Inflammatory macrophage treated with lipopolysaccharide for 1 hour (primary cell): ENCODE measurements at regions not wholly inside any gene's neighbourhood (a gene's known extent, or its start where the extent isn't known, plus 50 kb on each side); places are given as distances from the start of the nearest gene placed in this dataset.
"Not testable (repeated sequence)": the region's sequence is repeated elsewhere in the genome, so short reads cannot be mapped to it uniquely, and the experiment has no call there.

Experiments
- DNase-seq, 2 donors: peaks; one replicate each; pipeline ENCODE4 v3.0.0-alpha.2; 2020 to 2022

DNA sequence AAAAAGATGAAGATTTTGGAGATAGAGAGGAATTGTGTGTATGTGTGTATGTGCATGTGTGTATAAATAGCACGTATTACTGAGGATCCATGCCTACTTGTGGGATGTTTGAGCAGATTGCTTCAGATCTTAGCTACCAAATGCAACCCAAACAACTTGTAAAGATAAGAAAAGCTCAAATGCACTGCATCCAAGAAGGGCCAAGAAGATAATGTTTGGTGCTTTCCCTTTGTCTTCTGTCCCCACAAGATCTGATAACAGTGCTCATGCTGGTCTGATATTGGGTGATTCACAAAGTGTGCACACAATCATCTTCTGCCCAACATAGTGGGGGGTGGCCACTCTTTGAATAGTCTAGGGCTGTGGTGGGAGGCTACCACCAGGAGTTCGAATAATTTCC, 284.8 kb upstream of the CYRIA start:
- no peak for DNase-seq

DNA sequence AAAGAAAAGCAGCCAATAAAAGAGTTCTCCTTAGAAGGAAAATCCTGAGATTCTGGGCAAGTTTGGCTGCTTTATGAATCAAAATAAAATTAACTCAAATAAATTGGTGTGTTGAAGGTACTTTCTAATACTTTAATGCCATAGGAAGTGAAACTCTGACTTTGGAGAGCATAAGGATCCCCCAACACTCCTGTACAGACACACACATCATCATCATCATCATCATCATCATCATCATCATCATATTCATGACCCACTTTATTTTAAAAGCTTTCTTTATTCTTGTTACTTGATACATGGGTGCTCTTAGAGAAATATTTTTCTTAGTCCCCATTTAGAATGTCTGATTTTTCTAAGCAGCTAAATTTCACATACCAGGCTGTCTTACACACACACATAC, 283.1 kb upstream of the CYRIA start:
- DNase-seq: no peak

DNA sequence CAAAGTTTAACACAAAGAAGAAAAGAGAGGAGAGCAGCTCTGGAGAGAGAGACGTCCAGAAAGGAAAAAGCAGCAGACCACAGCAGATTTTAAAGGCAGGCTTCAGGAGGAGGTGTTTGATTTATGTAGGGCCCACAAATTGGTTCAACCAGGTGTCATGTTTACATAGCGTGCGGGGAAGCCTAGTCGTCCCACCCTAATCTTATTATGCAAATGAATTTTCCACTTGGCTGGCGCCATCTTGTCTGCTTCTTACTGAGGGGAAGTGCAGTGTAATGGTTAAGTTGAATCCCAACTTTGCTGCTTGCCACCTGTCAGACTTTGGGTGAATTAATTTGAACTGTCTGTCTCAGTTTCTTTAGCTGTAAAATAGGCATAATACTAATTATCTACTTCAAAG, 282.4 kb upstream of the CYRIA start:
- DNase-seq: no peak

DNA sequence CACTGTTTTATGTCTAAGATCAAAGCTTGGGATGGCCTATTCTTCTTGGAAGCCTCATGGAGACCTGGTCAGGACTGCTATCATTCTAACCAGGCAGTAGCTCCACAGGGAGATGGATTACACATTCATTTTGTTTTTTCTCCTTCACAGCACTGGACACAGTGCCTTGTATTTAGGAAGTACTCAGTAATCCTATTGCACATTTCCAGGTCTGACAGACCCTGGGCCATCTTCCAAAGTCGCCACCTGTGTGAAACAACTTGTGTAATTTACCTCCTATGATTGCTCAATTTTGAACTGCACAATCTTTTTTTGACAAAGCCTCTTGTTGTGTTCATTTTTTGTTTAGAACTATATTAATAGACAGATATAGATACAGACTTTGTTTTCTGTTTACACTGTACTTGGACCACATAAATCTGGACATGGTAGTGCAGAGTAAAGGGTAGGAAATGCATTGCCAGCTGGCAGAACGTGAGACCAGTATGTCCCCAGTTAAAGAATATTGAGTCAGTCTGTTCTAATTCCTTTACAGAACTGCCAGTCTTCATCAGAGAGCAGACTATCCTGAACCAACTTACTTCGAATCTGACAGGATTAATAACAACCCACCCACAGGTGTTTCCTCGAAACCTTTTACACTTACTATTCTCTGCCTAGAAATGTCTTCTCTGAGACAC, 277.8 kb upstream of the CYRIA start:
- no peak for DNase-seq

- no peak for DNase-seq
These were observed 274.6 kb upstream of the CYRIA start for GRCh38 chr2:16940214-16940613.

DNA sequence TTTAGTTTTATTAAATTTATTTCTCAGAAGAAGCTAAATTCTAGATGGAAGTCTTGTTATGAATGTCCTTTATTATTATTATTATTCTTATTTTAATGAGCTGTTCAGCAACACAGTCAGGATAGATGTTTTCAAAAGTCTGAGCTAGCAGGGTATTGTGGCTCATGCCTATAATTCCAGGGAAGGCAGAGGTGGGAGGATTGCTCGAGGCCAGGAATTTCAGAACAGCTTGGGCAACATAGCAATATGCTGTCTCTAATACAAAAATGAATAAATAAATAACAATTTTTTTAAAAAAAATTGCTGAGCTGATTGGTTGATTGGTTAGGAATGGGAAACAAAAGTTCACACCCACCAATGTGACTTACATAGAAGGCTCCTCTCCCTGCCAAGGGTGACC, 274.1 kb upstream of the CYRIA start:
- no peak for DNase-seq

- DNase-seq: no peak
These were observed 267.7 kb upstream of the CYRIA start for GRCh38 chr2:16933355-16933754.

DNA sequence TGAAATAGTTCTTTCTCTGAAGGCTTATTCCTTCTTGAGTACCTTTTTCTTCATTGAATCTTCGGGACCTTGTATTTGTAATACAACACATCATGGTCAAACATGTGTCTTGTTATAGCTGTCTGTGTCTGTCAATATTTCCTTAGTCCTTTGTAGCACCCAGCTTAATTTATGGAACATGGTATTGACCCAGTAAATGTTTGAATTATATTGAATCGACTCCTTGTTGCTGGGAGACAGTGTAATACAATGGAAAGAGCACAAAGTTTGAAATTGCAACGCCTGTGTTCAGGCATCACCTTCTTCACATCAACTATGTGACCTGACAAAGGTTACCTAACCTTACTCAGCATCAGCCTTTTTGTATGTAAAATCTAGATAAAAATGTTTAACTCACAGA, 267.2 kb upstream of the CYRIA start:
- no peak for DNase-seq

GRCh38 chr2:16931441-16931840, 265.8 kb upstream of the CYRIA start:
- DNase-seq: no peak

DNA sequence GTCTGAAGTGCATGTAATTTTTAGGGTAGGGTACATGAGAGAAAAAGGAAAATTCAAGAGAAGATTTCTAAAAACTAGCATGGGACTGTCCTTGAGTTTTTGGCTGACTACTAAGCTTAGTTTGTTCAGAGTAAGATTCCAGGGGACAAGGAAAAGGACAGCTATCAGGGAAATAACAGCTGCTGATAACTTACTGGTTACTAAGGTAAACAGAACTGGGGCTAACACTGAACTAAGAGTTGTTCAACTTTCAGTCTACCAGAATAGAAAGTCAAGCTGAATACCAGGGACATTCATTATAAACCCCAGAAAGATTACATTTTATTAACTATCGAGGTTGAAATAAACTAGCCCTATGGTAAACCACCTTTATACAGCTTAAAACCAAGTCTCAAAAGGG, 261.8 kb upstream of the CYRIA start:
- DNase-seq: no peak

- no peak for DNase-seq
These were observed 259.5 kb upstream of the CYRIA start for GRCh38 chr2:16925145-16925544.

- not testable (repeated sequence) for DNase-seq
These were observed 249.7 kb upstream of the CYRIA start for GRCh38 chr2:16915341-16915755.

GRCh38 chr2:16911746-16912145, 246.1 kb upstream of the CYRIA start:
- peak; percentile 65 to 89 for DNase-seq

DNA sequence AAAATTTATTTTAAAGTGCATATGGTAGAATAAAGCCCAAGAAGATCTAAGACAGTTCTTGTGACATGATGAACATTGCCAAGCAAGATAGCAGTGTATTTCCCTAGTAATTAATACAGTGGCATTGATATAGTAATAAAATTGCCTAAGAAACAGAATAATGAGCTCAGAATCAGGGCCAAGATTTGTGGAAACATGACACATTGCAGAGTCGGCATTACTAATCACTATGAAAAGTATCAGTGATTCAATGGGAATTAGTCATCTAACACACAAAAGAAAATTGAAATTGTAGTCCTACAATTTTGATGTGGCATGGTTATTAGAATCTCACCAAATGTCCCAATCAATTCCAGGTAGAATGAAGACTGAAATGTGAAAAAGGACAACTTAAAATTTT, 243.0 kb upstream of the CYRIA start:
- peak; percentile 31 to 42 for DNase-seq

DNA sequence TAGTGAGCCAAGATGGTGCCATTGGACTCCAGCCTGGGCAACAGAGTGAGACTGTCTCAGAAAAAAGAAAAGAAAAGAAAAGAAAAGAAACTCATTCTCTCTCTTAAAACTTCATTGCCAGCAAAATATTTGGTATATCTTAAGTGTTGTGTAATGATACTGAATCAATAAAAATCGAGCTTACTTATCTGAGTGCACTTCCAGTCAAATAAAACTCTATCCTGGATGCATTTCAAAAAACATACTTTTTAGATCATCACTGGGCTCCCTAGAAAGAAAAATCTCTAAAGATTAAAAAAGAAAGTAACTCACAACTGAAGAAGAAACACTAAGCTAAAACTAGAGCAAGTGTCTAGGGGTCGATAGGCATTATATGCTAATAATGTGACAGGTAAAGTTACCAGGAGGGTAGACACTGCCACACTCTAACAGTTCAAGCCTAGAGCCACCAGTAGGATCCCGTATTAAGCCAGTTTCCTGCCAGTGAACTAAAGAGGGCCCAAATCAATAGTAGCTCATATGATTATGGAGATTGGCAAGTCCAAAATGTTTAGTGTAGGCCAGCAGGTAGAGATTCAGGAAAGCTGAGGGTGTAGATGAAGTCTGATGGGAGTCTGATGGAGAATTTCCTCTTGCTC, 242.1 kb upstream of the CYRIA start:
- no peak for DNase-seq

DNA sequence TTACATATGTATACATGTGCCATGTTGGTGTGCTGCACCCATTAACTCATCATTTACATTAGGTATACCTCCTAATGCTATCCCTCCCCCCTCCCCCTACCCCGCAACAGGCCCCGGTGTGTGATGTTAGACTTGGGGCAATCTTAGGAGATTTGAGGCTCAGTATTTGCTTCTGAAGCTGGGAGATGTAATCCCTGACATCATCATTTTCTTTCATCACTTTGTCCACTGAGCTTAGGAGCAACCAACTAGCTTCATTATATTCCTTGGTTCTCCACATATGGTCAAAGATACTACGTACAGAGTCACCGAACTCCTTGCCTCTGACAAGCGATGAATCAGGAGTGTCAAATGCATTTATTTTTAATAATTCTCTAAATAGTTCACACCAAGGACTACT, 239.7 kb upstream of the CYRIA start:
- not testable (repeated sequence) for DNase-seq

- DNase-seq: peak; percentile 17 to 68
These were observed 234.9 kb upstream of the CYRIA start for GRCh38 chr2:16900405-16901025.

- DNase-seq: no peak
These were observed 234.3 kb upstream of the CYRIA start for GRCh38 chr2:16899958-16900357.

DNA sequence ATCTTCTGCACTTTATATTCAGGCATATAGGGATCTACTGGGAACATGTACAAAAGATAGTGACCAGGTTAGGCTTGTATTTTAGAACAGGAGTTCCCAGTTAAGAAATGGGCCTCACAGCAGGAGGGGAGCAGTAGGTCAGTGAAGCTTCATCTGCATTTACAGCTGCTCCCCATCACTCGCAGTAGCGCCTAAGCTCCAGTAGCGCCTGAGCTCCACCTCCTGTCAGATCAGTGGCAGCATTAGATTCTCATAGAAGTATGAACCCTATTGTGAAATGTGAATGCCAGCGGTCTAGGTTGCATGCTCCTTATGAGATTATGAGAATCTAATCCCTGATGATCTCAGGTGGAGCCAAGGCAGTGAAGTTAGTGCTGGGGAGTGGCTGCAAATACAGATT, 224.4 kb upstream of the CYRIA start:
- no peak for DNase-seq

- DNase-seq: no peak
These were observed 219.4 kb upstream of the CYRIA start for GRCh38 chr2:16885027-16885426.

DNA sequence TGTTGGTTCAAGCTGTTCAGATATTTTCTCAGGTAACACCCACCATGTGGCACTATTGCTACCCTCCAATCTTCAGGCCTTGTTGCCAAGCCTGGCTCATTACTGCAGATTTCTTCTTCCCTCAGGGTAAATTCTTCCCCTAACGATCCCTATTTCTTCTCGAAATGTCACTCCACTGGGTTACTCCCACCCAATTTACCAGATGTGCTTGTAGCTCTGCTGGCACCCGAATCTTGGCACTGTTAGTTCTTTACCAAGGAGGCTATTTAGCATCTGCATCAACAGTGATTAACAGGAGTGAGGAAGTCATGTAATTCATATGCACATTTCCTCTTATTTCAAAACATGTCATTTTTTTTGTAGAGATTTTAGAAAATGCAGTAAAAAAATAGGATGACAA, 217.1 kb upstream of the CYRIA start:
- DNase-seq: no peak

GRCh38 chr2:16881122-16881521, 215.5 kb upstream of the CYRIA start:
- DNase-seq: no peak

- peak in 1 of 2 donors; percentile 55 for DNase-seq
These were observed 205.8 kb upstream of the CYRIA start for GRCh38 chr2:16871411-16871810.

- peak; percentile 5 to 59 for DNase-seq
These were observed 204.9 kb upstream of the CYRIA start for GRCh38 chr2:16870491-16871076.
